CD4-positive, alpha-beta T cell (primary cell): ENCODE measurements at regions not wholly inside any gene's neighbourhood (a gene's known extent, or its start where the extent isn't known, plus 50 kb on each side); places are given as distances from the start of the nearest gene placed in this dataset.

Experiments
- ATAC-seq: fragments of 200-7000 bp; cut with Tn5 transposase; one replicate; pipeline ENCODE4 v1.10.0; 2022; ENCODE audit warnings: mild to moderate bottlenecking; ENCODE audit not compliant: poor library complexity
- CTCF ChIA-PET: fragments of 350-600 bp; sonication (Branson Sonifier 250); formaldehyde crosslinking; loops from one replicate; lab custom pipeline; 2021; ENCODE audit warnings: antibody characterized with exemption, inconsistent platforms; lab: Charles Lee
- POLR2A ChIA-PET: fragments of 350-600 bp; sonication (Branson Sonifier 250); formaldehyde crosslinking; loops from one replicate; lab custom pipeline; 2021; ENCODE audit warnings: antibody characterized with exemption, inconsistent platforms; lab: Charles Lee
- DNase-seq, 14 experiments: peaks; one replicate each; pipeline ENCODE4 v3.0.0-alpha.2; 2013 to 2020; ENCODE audit warnings: mixed read lengths in 2 of 14
- H3K27ac ChIP-seq, 2 donors: one replicate each; pipeline versions ENCODE4 v1.5.1 to v1.7.0; 2013; ENCODE audit warnings: low read length in 2 of 2, low read depth in 1 of 2, mild to moderate bottlenecking in 1 of 2
- H3K27me3 ChIP-seq, 2 experiments: 1 replicate in 1 of 2; 2 replicates in 1 of 2; pipeline versions ENCODE4 v1.6.1 to v1.7.0; 2013; ENCODE audit warnings: low read length in 2 of 2, control low read depth in 1 of 2, mild to moderate bottlenecking in 1 of 2, moderate library complexity in 1 of 2; ENCODE audit not compliant: insufficient read depth in 2 of 2, control insufficient read depth in 1 of 2
- H3K36me3 ChIP-seq: one replicate; pipeline ENCODE4 v1.6.1; 2013; ENCODE audit warnings: low read length, control low read depth; ENCODE audit not compliant: insufficient read depth
- H3K4me1 ChIP-seq: one replicate; pipeline ENCODE4 v1.6.1; 2013; ENCODE audit warnings: low read length, control low read depth; ENCODE audit not compliant: insufficient read depth
- H3K4me3 ChIP-seq: one replicate; pipeline ENCODE4 v1.5.1; 2013; ENCODE audit warnings: mild to moderate bottlenecking, low read length, moderate library complexity
- H3K9me3 ChIP-seq, 2 experiments: 1 replicate in 1 of 2; 2 replicates in 1 of 2; pipeline versions ENCODE4 v1.6.1 to v1.7.0; 2013; ENCODE audit warnings: low read length in 2 of 2, mild to moderate bottlenecking in 2 of 2, control low read depth in 1 of 2, moderate library complexity in 1 of 2; ENCODE audit not compliant: control insufficient read depth in 1 of 2, insufficient read depth in 1 of 2
- H3K27ac Mint-ChIP-seq: one replicate; pipeline ENCODE4 v1.8.0; 2020; ENCODE audit warnings: mixed read lengths
- H3K27me3 Mint-ChIP-seq: one replicate; pipeline ENCODE4 v1.8.0; 2021; ENCODE audit warnings: mixed read lengths
- H3K36me3 Mint-ChIP-seq: one replicate; pipeline ENCODE4 v1.8.0; 2021; ENCODE audit warnings: low read depth, mixed read lengths
- H3K4me1 Mint-ChIP-seq: one replicate; pipeline ENCODE4 v1.8.0; 2021; ENCODE audit warnings: low read depth, mixed read lengths
- H3K4me3 Mint-ChIP-seq: one replicate; pipeline ENCODE4 v1.8.0; 2020; ENCODE audit warnings: mild to moderate bottlenecking, mixed read lengths
- H3K9me3 Mint-ChIP-seq: one replicate; pipeline ENCODE4 v1.8.0; 2020; ENCODE audit warnings: mixed read lengths
- intact Hi-C, 2 experiments: fragments of 100-400 bp; cut with DNase I in 1 of 2; cut with micrococcal nuclease in 1 of 2; formaldehyde crosslinking; loops; one replicate each; pipeline versions ENCODE4 v1.15.1 to v1.9.0; 2023 to 2025; cut with DNase I, micrococcal nuclease
- TF ChIP-seq, protein P1 (sequence below): fragments of 200-600 bp; IDR thresholded peaks from one replicate; pipeline ENCODE4 v1.8.0; 2022; ENCODE audit warnings: antibody characterized with exemption, mild to moderate bottlenecking

DNA sequence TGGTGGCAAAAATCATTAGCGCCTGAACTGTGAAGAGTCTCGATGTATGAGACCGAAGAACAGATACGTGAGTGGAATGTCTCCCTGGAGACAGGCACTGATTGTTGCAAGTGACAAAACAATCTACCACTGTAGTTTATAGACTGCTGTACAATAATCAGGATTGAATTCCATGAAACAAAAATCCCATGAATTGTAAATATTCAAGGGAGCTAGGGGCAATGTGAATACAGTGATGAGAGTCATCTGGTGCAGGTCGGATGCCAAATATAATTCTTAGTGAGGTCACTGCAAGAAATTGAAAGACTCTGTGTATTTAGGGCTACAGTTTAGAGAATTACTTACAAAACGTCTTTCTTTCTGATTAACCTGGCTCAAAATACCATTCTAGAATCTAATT, 594.4 kb upstream of the VSTM2A start:
- TF ChIP-seq, protein P1, sequence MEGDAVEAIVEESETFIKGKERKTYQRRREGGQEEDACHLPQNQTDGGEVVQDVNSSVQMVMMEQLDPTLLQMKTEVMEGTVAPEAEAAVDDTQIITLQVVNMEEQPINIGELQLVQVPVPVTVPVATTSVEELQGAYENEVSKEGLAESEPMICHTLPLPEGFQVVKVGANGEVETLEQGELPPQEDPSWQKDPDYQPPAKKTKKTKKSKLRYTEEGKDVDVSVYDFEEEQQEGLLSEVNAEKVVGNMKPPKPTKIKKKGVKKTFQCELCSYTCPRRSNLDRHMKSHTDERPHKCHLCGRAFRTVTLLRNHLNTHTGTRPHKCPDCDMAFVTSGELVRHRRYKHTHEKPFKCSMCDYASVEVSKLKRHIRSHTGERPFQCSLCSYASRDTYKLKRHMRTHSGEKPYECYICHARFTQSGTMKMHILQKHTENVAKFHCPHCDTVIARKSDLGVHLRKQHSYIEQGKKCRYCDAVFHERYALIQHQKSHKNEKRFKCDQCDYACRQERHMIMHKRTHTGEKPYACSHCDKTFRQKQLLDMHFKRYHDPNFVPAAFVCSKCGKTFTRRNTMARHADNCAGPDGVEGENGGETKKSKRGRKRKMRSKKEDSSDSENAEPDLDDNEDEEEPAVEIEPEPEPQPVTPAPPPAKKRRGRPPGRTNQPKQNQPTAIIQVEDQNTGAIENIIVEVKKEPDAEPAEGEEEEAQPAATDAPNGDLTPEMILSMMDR, result no peak

DNA sequence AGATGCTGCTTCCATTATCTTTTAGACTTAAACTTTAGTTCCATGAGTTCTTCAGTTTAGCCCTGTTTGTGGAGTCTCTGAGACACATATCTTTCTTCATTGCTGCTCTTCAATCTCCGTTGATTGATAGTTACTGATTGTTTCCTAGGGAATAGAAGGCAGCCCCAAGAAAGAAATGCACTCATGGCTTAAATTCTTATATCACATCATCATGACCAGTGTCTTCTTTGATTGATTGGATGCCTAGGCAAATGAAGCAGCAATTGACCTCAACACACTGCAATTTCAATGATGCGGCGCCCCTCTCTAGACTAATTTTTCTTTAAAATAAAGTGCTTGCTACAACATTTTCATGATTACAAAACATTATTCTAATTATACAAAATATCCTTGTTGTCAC, 576.5 kb upstream of the VSTM2A start:
- H3K27me3 Mint-ChIP-seq, result no peaks in the 10 kb centered on the region
- no peaks in the 10 kb centered on the region for H3K9me3 ChIP-seq
- no peak overlapping the region for H3K4me3 Mint-ChIP-seq
- H3K27ac ChIP-seq, result no peak overlapping the region
- no peaks in the 10 kb centered on the region for H3K4me1 Mint-ChIP-seq
- TF ChIP-seq, protein P1, result no peak
- no peak overlapping the region for H3K4me3 ChIP-seq
- no peak overlapping the region for H3K27ac Mint-ChIP-seq
- H3K36me3 Mint-ChIP-seq, result no peaks in the 10 kb centered on the region
- CTCF ChIA-PET, result no interaction called here
- H3K27me3 ChIP-seq, result no peaks in the 10 kb centered on the region
- POLR2A ChIA-PET, result no interaction called here
- ATAC-seq (no peak), DNase-seq (no peak)
- no peaks in the 10 kb centered on the region for H3K36me3 ChIP-seq
- H3K4me1 ChIP-seq, result no peaks in the 10 kb centered on the region
- intact Hi-C loops, result no loop called here
- peaks cover 11% of the 10 kb centered on the region for H3K9me3 Mint-ChIP-seq

More for the DNA sequence above, 594.4 kb upstream of the VSTM2A start:
- Mint-ChIP-seq H3K27me3 (no peaks in the 10 kb centered on the region), H3K4me3 (no peak overlapping the region), H3K27ac (no peak overlapping the region), H3K9me3 (peaks cover 17% of the 10 kb centered on the region), H3K36me3 (no peaks in the 10 kb centered on the region), H3K4me1 (no peaks in the 10 kb centered on the region)
- Histone ChIP-seq H3K4me3 (no peak overlapping the region), H3K4me1 (no peaks in the 10 kb centered on the region), H3K9me3 (no peaks in the 10 kb centered on the region), H3K36me3 (no peaks in the 10 kb centered on the region), H3K27ac (no peak overlapping the region), H3K27me3 (no peaks in the 10 kb centered on the region)
- ChIA-PET CTCF (no interaction called here), POLR2A (no interaction called here)
- ATAC-seq (no peak), DNase-seq (no peak)
- intact Hi-C loops, result no loop called here

DNA sequence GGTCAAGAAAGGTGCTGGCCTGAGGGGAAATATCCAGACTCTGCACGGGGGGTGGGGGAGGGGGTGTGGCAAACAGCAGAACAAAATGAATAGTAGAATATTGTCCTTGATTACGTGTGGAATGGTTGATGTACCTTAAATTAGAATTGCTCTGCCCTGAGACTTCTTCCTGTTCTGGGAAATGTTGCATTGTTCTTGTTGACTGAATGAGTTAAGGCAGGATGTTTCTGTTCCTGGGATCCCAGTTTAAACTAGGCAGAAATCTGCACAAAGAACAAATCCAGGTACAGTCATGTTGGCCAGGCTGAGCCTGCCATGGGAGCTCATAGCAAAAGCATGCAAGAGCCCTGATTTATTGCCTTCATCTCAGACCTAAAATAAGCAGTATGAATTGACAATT, 558.7 kb upstream of the VSTM2A start:
- Histone ChIP-seq H3K27ac (no peak overlapping the region), H3K4me1 (no peaks in the 10 kb centered on the region), H3K36me3 (no peaks in the 10 kb centered on the region), H3K27me3 (no peaks in the 10 kb centered on the region), H3K4me3 (no peak overlapping the region), H3K9me3 (peaks cover 4 to 8% of the 10 kb centered on the region in 2 experiments)
- TF ChIP-seq, protein P1, result no peak
- H3K27me3 Mint-ChIP-seq, result no peaks in the 10 kb centered on the region
- H3K4me3 Mint-ChIP-seq, result no peak overlapping the region
- ChIA-PET POLR2A (no interaction called here), CTCF (no interaction called here)
- H3K4me1 Mint-ChIP-seq, result no peaks in the 10 kb centered on the region
- peaks cover 16% of the 10 kb centered on the region for H3K9me3 Mint-ChIP-seq
- H3K27ac Mint-ChIP-seq, result no peak overlapping the region
- intact Hi-C loops, result no loop called here
- ATAC-seq, result no peak
- no peaks in the 10 kb centered on the region for H3K36me3 Mint-ChIP-seq
- DNase-seq, result no peak
